ENCODE measurements at regions not wholly inside any gene's neighbourhood (a gene's known extent, or its start where the extent isn't known, plus 50 kb on each side); places are given as distances from the start of the nearest gene placed in this dataset.

GRCh38 chr1:62917314-62917713, 133.4 kb downstream of the ATG4C start:
- no peak overlapping the region for H3K4me3 ChIP-seq (ENCODE audit: low read depth, low read length)
- DNase-seq (ENCODE audit: low read depth): no peak
- TF ChIP-seq CTCF (IDR thresholded peaks at IDR 0.05; ENCODE audit: insufficient read depth, low read depth, low read length, missing control alignments): no peak

GRCh38 chr1:62917805-62918204, 133.9 kb downstream of the ATG4C start:
- TF ChIP-seq CTCF (IDR thresholded peaks at IDR 0.05; ENCODE audit: insufficient read depth, low read depth, low read length, missing control alignments): no peak
- no peak overlapping the region for H3K4me3 ChIP-seq (ENCODE audit: low read depth, low read length)
- DNase-seq (ENCODE audit: low read depth): no peak

- no peak for TF ChIP-seq CTCF (IDR thresholded peaks at IDR 0.05; ENCODE audit: insufficient read depth, low read depth, low read length, missing control alignments)
- no peak for DNase-seq (ENCODE audit: low read depth)
- H3K4me3 ChIP-seq (ENCODE audit: low read depth, low read length): no peak overlapping the region
These were observed 134.8 kb downstream of the ATG4C start for GRCh38 chr1:62918700-62919099.

GRCh38 chr1:62922006-62922405, 138.1 kb downstream of the ATG4C start:
- no peak for DNase-seq (ENCODE audit: low read depth)
- TF ChIP-seq CTCF (IDR thresholded peaks at IDR 0.05; ENCODE audit: insufficient read depth, low read depth, low read length, missing control alignments): no peak
- H3K4me3 ChIP-seq (ENCODE audit: low read depth, low read length): no peak overlapping the region

GRCh38 chr1:62924983-62925790, 141.3 kb downstream of the ATG4C start:
- TF ChIP-seq CTCF (IDR thresholded peaks at IDR 0.05; ENCODE audit: insufficient read depth, low read depth, low read length, missing control alignments): no peak
- no peak overlapping the region for H3K4me3 ChIP-seq (ENCODE audit: low read depth, low read length)
- DNase-seq (ENCODE audit: low read depth): no peak

- no peak for DNase-seq (ENCODE audit: low read depth)
- TF ChIP-seq CTCF (IDR thresholded peaks at IDR 0.05; ENCODE audit: insufficient read depth, low read depth, low read length, missing control alignments): no peak
- no peak overlapping the region for H3K4me3 ChIP-seq (ENCODE audit: low read depth, low read length)
These were observed 142.8 kb downstream of the ATG4C start for GRCh38 chr1:62926681-62927252.

All from GM12865 (cell line).